ENCODE measurements at regions not wholly inside any gene's neighbourhood (a gene's known extent, or its start where the extent isn't known, plus 50 kb on each side); places are given as distances from the start of the nearest gene placed in this dataset.

DNA sequence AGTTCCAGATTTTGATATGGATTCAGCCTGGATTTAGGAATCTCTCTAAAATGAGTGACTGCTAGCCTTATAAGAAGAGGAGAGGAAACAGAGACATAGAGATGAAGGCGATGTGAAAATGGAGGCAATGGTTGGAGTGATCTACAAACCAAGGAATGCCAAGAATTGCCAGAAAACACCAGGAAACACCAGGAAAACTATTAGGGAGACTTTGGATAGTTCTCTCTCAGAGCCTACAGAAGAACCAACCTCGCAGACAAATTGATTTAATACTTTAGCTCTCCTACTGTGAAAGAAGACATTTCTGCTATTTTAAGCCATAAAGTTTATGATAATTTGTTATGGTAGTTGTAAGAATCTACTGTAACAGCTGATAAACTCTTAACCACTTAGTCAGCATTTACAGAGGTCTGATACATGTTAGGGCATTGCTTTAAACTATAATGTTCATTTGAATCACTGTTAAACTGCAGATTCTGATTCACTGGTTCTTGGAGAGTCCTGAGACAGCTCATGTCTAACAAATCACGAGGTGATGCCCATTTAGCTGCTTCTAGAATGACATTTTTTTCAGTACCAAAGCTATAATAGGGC, 1702.6 kb upstream of the LRRTM1 start:
- TF ChIP-seq EP300 (IDR thresholded peaks at IDR 0.05; ENCODE audit: borderline replicate concordance): no peak
- TF ChIP-seq CREB1 (IDR thresholded peaks at IDR 0.05; ENCODE audit: low read depth): no peak
- TF ChIP-seq, protein P1, sequence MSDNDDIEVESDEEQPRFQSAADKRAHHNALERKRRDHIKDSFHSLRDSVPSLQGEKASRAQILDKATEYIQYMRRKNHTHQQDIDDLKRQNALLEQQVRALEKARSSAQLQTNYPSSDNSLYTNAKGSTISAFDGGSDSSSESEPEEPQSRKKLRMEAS (IDR thresholded peaks at IDR 0.05): no peak
- TF ChIP-seq NFIC (IDR thresholded peaks at IDR 0.05): no peak
- TF ChIP-seq FOXM1 (IDR thresholded peaks at IDR 0.05; ENCODE audit: borderline replicate concordance, low read depth): no peak
- TF ChIP-seq RAD21 (IDR thresholded peaks at IDR 0.05; ENCODE audit: low read depth): no peak
- TF ChIP-seq TEAD4 (IDR thresholded peaks at IDR 0.05): no peak
- no peak for TF ChIP-seq YY1 (IDR thresholded peaks at IDR 0.05; ENCODE audit: low read depth)
- no peak for TF ChIP-seq TAF1 (IDR thresholded peaks at IDR 0.05; ENCODE audit: low read depth)
- TF ChIP-seq, protein P2, sequence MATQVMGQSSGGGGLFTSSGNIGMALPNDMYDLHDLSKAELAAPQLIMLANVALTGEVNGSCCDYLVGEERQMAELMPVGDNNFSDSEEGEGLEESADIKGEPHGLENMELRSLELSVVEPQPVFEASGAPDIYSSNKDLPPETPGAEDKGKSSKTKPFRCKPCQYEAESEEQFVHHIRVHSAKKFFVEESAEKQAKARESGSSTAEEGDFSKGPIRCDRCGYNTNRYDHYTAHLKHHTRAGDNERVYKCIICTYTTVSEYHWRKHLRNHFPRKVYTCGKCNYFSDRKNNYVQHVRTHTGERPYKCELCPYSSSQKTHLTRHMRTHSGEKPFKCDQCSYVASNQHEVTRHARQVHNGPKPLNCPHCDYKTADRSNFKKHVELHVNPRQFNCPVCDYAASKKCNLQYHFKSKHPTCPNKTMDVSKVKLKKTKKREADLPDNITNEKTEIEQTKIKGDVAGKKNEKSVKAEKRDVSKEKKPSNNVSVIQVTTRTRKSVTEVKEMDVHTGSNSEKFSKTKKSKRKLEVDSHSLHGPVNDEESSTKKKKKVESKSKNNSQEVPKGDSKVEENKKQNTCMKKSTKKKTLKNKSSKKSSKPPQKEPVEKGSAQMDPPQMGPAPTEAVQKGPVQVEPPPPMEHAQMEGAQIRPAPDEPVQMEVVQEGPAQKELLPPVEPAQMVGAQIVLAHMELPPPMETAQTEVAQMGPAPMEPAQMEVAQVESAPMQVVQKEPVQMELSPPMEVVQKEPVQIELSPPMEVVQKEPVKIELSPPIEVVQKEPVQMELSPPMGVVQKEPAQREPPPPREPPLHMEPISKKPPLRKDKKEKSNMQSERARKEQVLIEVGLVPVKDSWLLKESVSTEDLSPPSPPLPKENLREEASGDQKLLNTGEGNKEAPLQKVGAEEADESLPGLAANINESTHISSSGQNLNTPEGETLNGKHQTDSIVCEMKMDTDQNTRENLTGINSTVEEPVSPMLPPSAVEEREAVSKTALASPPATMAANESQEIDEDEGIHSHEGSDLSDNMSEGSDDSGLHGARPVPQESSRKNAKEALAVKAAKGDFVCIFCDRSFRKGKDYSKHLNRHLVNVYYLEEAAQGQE (IDR thresholded peaks at IDR 0.05; ENCODE audit: low read depth): no peak

DNA sequence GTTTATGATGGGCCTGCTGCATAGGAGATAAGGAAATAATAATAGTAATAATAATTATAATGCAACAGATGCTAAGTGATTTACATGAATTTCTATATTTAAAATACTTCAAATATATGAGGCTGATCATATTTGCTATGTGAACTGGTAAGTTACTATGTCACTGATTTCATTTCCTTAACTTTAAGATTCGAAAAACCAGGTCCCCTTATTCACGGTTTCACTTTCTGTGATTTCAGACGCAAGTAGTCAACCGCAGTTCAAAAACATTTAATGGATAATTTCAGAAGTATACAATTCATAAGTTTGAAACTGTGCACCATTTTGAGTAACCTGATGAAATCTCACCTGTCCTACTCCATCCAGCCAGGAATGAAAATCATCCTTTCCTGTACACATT, 1697.1 kb upstream of the LRRTM1 start:
- no peak for TF ChIP-seq TEAD4 (IDR thresholded peaks at IDR 0.05)
- TF ChIP-seq TAF1 (IDR thresholded peaks at IDR 0.05; ENCODE audit: low read depth): no peak
- no peak for TF ChIP-seq YY1 (IDR thresholded peaks at IDR 0.05; ENCODE audit: low read depth)
- no peak for TF ChIP-seq TCF12 (IDR thresholded peaks at IDR 0.05; ENCODE audit: low read depth)

DNA sequence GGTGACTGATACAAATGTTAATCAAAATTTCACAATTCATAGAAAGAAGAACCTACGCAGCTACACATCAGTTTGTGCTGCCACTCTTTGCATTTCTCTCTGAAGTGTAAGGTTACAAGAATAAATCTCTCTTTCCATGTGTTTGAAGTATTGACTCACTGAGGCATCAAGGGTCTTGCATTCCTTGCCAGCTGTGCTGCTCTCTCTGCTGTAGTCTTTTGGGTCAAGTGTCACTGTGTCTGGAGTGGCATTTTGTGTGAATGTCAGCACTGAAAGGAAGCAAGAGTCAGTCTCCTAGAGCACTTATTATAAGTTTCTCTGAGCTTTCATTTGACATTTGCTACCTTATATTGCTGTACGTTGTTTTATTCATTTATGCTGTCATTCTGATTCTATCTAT, 1696.1 kb upstream of the LRRTM1 start:
- no peak for TF ChIP-seq NFIC (IDR thresholded peaks at IDR 0.05)
- TF ChIP-seq, protein P1 (IDR thresholded peaks at IDR 0.05): no peak
- no peak for TF ChIP-seq TAF1 (IDR thresholded peaks at IDR 0.05; ENCODE audit: low read depth)
- TF ChIP-seq YY1 (IDR thresholded peaks at IDR 0.05; ENCODE audit: low read depth): no peak
- TF ChIP-seq FOXM1 (IDR thresholded peaks at IDR 0.05; ENCODE audit: borderline replicate concordance, low read depth): no peak
- no peak for TF ChIP-seq RAD21 (IDR thresholded peaks at IDR 0.05; ENCODE audit: low read depth)
- TF ChIP-seq ZBTB7A (IDR thresholded peaks at IDR 0.05; ENCODE audit: low read depth): no peak
- TF ChIP-seq TEAD4 (IDR thresholded peaks at IDR 0.05): no peak
- TF ChIP-seq, protein P3, sequence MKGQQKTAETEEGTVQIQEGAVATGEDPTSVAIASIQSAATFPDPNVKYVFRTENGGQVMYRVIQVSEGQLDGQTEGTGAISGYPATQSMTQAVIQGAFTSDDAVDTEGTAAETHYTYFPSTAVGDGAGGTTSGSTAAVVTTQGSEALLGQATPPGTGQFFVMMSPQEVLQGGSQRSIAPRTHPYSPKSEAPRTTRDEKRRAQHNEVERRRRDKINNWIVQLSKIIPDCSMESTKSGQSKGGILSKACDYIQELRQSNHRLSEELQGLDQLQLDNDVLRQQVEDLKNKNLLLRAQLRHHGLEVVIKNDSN (IDR thresholded peaks at IDR 0.05): no peak
- no peak for TF ChIP-seq CEBPB (IDR thresholded peaks at IDR 0.05)
- TF ChIP-seq, protein P2 (IDR thresholded peaks at IDR 0.05; ENCODE audit: low read depth): no peak
- TF ChIP-seq CREB1 (IDR thresholded peaks at IDR 0.05; ENCODE audit: low read depth): no peak
- TF ChIP-seq EP300 (IDR thresholded peaks at IDR 0.05; ENCODE audit: borderline replicate concordance): no peak
- TF ChIP-seq TCF12 (IDR thresholded peaks at IDR 0.05; ENCODE audit: low read depth): no peak
- no peak for TF ChIP-seq EGR1 (IDR thresholded peaks at IDR 0.05)

DNA sequence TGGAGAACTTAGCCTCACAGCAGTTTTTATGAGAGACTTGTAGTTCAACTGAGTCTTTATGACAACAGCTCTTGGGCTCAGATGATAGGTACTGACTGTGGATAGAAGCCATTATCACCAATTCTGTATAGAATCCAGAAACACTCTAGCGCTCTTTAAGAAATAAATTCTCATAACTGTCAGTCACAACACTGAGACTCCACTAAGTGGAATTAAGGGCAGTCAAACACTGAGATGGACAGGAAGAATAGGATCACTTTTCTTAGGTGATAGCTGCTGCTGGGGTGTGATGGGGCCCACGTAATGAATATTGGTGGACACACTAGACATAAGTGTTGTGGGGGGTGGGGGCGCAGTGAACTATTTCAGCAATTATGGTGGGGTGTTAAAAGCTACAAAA, 1691.8 kb upstream of the LRRTM1 start:
- TF ChIP-seq ZBTB7A (IDR thresholded peaks at IDR 0.05; ENCODE audit: low read depth) (no peak), FOXM1 (IDR thresholded peaks at IDR 0.05; ENCODE audit: borderline replicate concordance, low read depth) (no peak), EGR1 (IDR thresholded peaks at IDR 0.05) (no peak), TAF1 (IDR thresholded peaks at IDR 0.05; ENCODE audit: low read depth) (no peak), TEAD4 (IDR thresholded peaks at IDR 0.05) (no peak), RAD21 (IDR thresholded peaks at IDR 0.05; ENCODE audit: low read depth) (no peak), CREB1 (IDR thresholded peaks at IDR 0.05; ENCODE audit: low read depth) (no peak), EP300 (IDR thresholded peaks at IDR 0.05; ENCODE audit: borderline replicate concordance) (no peak), NFIC (IDR thresholded peaks at IDR 0.05) (no peak), TCF12 (IDR thresholded peaks at IDR 0.05; ENCODE audit: low read depth) (no peak), YY1 (IDR thresholded peaks at IDR 0.05; ENCODE audit: low read depth) (no peak), CEBPB (IDR thresholded peaks at IDR 0.05) (no peak)
- TF ChIP-seq, protein P3 (IDR thresholded peaks at IDR 0.05): no peak
- TF ChIP-seq, protein P1 (IDR thresholded peaks at IDR 0.05): no peak
- TF ChIP-seq, protein P2 (IDR thresholded peaks at IDR 0.05; ENCODE audit: low read depth): no peak
